ENCODE measurements at regions not wholly inside any gene's neighbourhood (a gene's known extent, or its start where the extent isn't known, plus 50 kb on each side); places are given as distances from the start of the nearest gene placed in this dataset.

- no peak for DNase-seq (ENCODE audit: low read depth in 1 of 2, low spot score in 1 of 2)
- ATAC-seq, result no peak
- H3K4me3 ChIP-seq, result no peak overlapping the region
- H3K4me1 ChIP-seq, result no peaks in the 10 kb centered on the region
- no peaks in the 10 kb centered on the region for H3K9me3 ChIP-seq
- POLR2A ChIA-PET, result no interaction called here
- no peak overlapping the region for H3K27ac ChIP-seq
- TF ChIP-seq, protein P1, sequence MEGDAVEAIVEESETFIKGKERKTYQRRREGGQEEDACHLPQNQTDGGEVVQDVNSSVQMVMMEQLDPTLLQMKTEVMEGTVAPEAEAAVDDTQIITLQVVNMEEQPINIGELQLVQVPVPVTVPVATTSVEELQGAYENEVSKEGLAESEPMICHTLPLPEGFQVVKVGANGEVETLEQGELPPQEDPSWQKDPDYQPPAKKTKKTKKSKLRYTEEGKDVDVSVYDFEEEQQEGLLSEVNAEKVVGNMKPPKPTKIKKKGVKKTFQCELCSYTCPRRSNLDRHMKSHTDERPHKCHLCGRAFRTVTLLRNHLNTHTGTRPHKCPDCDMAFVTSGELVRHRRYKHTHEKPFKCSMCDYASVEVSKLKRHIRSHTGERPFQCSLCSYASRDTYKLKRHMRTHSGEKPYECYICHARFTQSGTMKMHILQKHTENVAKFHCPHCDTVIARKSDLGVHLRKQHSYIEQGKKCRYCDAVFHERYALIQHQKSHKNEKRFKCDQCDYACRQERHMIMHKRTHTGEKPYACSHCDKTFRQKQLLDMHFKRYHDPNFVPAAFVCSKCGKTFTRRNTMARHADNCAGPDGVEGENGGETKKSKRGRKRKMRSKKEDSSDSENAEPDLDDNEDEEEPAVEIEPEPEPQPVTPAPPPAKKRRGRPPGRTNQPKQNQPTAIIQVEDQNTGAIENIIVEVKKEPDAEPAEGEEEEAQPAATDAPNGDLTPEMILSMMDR (IDR thresholded peaks at IDR 0.05), result no peak
- TF ChIP-seq SREBF2 (IDR thresholded peaks at IDR 0.05) (no peak), GATA3 (IDR thresholded peaks at IDR 0.05; ENCODE audit: borderline replicate concordance) (no peak), ZNF302 (CRISPR knock-in tag; IDR thresholded peaks at IDR 0.05) (no peak), EHMT2 (IDR thresholded peaks at IDR 0.05; ENCODE audit: low read depth) (no peak), NFE2L2 (conservative IDR thresholded peaks at IDR 0.05; ENCODE audit: low read length) (no peak), ZC3H11A (IDR thresholded peaks at IDR 0.05) (no peak), CHD2 (IDR thresholded peaks at IDR 0.05; ENCODE audit: low read length, partially characterized antibody) (no peak), HOXA7 (CRISPR knock-in tag; IDR thresholded peaks at IDR 0.05) (no peak), RAD21 (conservative IDR thresholded peaks at IDR 0.05 in 1 of 2, IDR thresholded peaks at IDR 0.05 in 1 of 2) (no peak), EHF (CRISPR knock-in tag; IDR thresholded peaks at IDR 0.05) (no peak), RCOR1 (IDR thresholded peaks at IDR 0.05; ENCODE audit: low read depth, low read length) (no peak), HOXB13 (CRISPR knock-in tag; IDR thresholded peaks at IDR 0.05; ENCODE audit: low read depth) (no peak), USF2 (IDR thresholded peaks at IDR 0.05) (no peak), SMC3 (IDR thresholded peaks at IDR 0.05) (no peak), CHD4 (IDR thresholded peaks at IDR 0.05; ENCODE audit: borderline replicate concordance) (no peak), CBX2 (IDR thresholded peaks at IDR 0.05; ENCODE audit: borderline replicate concordance, low read depth) (no peak), MAZ (IDR thresholded peaks at IDR 0.05; ENCODE audit: borderline replicate concordance, low read depth, low read length) (no peak), CBX8 (IDR thresholded peaks at IDR 0.05) (no peak)
- TF ChIP-seq, protein P2, sequence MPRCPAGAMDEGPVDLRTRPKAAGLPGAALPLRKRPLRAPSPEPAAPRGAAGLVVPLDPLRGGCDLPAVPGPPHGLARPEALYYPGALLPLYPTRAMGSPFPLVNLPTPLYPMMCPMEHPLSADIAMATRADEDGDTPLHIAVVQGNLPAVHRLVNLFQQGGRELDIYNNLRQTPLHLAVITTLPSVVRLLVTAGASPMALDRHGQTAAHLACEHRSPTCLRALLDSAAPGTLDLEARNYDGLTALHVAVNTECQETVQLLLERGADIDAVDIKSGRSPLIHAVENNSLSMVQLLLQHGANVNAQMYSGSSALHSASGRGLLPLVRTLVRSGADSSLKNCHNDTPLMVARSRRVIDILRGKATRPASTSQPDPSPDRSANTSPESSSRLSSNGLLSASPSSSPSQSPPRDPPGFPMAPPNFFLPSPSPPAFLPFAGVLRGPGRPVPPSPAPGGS (IDR thresholded peaks at IDR 0.05), result no peak
- no peak for FAIRE-seq
- H3K4me2 ChIP-seq, result no peak overlapping the region
- CTCF ChIA-PET, result no interaction called here
- WGBS (ENCODE audit: missing lambda C conversion rate), result 3% methylated on average over 1 of the region's 1 CpG
These were observed 998.5 kb upstream of the GHITM start for GRCh38 chr10:83140811-83141210.

- Histone ChIP-seq H3K4me3 (no peak overlapping the region), H3K4me1 (no peaks in the 10 kb centered on the region), H3K27ac (no peak overlapping the region), H3K9me3 (no peaks in the 10 kb centered on the region), H3K4me2 (no peak overlapping the region)
- ChIA-PET CTCF (no interaction called here), POLR2A (no interaction called here)
- FAIRE-seq (no peak), ATAC-seq (no peak), DNase-seq (ENCODE audit: low read depth in 1 of 2, low spot score in 1 of 2) (no peak)
- WGBS (ENCODE audit: missing lambda C conversion rate), result 6% methylated on average over 3 of the region's 3 CpGs
- no peak for TF ChIP-seq JUNB (IDR thresholded peaks at IDR 0.05)
- TF ChIP-seq HOXB5 (CRISPR knock-in tag; IDR thresholded peaks at IDR 0.05), result no peak
- TF ChIP-seq MAFK (IDR thresholded peaks at IDR 0.05; ENCODE audit: partially characterized antibody), result no peak
- no peak for TF ChIP-seq ATOH8 (CRISPR knock-in tag; IDR thresholded peaks at IDR 0.05; ENCODE audit: low read depth)
- no peak for TF ChIP-seq KDM1A (IDR thresholded peaks at IDR 0.05; ENCODE audit: low read depth)
- no peak for TF ChIP-seq REST (IDR thresholded peaks at IDR 0.05)
- TF ChIP-seq FOSB (CRISPR knock-in tag; IDR thresholded peaks at IDR 0.05), result no peak
- no peak for TF ChIP-seq MAZ (IDR thresholded peaks at IDR 0.05; ENCODE audit: borderline replicate concordance, low read depth, low read length)
- TF ChIP-seq RARB (CRISPR knock-in tag; IDR thresholded peaks at IDR 0.05), result no peak
- TF ChIP-seq, protein P3, sequence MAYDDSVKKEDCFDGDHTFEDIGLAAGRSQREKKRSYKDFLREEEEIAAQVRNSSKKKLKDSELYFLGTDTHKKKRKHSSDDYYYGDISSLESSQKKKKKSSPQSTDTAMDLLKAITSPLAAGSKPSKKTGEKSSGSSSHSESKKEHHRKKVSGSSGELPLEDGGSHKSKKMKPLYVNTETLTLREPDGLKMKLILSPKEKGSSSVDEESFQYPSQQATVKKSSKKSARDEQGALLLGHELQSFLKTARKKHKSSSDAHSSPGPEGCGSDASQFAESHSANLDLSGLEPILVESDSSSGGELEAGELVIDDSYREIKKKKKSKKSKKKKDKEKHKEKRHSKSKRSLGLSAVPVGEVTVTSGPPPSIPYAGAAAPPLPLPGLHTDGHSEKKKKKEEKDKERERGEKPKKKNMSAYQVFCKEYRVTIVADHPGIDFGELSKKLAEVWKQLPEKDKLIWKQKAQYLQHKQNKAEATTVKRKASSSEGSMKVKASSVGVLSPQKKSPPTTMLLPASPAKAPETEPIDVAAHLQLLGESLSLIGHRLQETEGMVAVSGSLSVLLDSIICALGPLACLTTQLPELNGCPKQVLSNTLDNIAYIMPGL (CRISPR knock-in tag; IDR thresholded peaks at IDR 0.05; ENCODE audit: borderline replicate concordance), result no peak
- TF ChIP-seq, protein P4, sequence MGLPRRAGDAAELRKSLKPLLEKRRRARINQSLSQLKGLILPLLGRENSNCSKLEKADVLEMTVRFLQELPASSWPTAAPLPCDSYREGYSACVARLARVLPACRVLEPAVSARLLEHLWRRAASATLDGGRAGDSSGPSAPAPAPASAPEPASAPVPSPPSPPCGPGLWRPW (IDR thresholded peaks at IDR 0.05), result no peak
These were observed 997.2 kb upstream of the GHITM start for GRCh38 chr10:83142074-83142563.

Measured in A549 (cell line).